Esophagus muscularis mucosa (tissue), 3 donors: ENCODE measurements at regions not wholly inside any gene's neighbourhood (a gene's known extent, or its start where the extent isn't known, plus 50 kb on each side); places are given as distances from the start of the nearest gene placed in this dataset.

ENCODE experiments used
- CTCF ChIP-seq, 3 experiments: fragments of 200-600 bp in 2 of 3; fragments of 450-650 bp in 1 of 3; sonication (generic) in 2 of 3; IDR thresholded peaks; one replicate each; pipeline ENCODE4 v1.5.1; 2017 to 2019; ENCODE audit warnings: antibody characterized with exemption in 3 of 3, mild to moderate bottlenecking in 2 of 3, moderate library complexity in 1 of 3
- POLR2A ChIP-seq: fragments of 450-650 bp; IDR thresholded peaks from one replicate; pipeline ENCODE4 v1.6.1; 2017; ENCODE audit warnings: antibody characterized with exemption, moderate library complexity, mild to moderate bottlenecking, low read depth
- POLR2AphosphoS5 ChIP-seq, 2 donors: sonication (generic); formaldehyde crosslinking; IDR thresholded peaks; one replicate each; pipeline ENCODE4 v1.6.1; 2017; ENCODE audit warnings: antibody characterized with exemption in 2 of 2

- no peak for TF ChIP-seq CTCF (IDR thresholded peaks at IDR 0.05)
- no peak for TF ChIP-seq POLR2A
- TF ChIP-seq POLR2AphosphoS5 (IDR thresholded peaks at IDR 0.05), result no peak
These were observed 978.3 kb downstream of the BRD1 start for GRCh38 chr22:48849219-48849912.
